ENCODE measurements at regions not wholly inside any gene's neighbourhood (a gene's known extent, or its start where the extent isn't known, plus 50 kb on each side); places are given as distances from the start of the nearest gene placed in this dataset.

GRCh38 chr14:97699026-97699425 is 901.8 kb downstream of the VRK1 start:
- no peak overlapping the region for H3K4me3 ChIP-seq (ENCODE audit: low read depth in 1 of 5, low read length in 5 of 5)

DNA sequence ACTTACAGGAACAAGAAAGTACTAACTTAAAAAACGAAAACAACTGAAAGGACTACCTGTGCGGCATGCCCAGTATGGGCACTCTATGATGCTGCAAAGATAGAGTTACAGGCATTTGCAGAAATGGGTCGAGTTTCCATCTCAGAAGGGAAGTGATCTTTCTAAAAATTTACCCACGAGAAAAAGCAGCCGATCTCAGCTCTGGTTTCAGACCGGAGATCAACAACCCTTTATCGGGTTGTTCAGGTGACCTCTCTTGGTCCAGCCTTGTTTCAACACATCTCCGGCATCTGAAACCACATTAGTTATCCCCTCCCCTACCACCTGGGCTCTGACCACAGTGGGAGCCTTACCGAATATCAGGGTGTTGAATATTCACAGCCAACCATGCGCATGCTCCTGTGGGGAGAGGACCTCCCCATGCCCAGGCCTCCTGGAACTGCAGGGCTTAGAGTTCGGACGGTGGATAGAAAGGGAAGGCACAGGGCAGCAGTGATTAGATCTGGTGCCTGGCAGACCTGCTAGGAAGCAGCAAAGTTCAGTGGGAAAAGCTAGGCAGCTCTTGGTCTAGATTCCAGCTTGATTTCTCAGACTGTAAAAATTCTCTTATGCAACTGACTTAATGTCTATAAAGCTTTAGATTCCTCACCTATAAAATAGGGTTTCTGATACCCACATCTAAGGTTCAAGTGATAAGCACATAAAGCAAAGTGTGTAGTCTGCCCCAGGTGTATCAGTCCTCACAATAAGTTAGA is 906.0 kb downstream of the VRK1 start:
- Histone ChIP-seq H3K36me3 (ENCODE audit: control insufficient read depth in 5 of 5, insufficient read depth in 5 of 5, low read length in 5 of 5) (no peaks in the 10 kb centered on the region), H3K4me3 (ENCODE audit: low read depth in 1 of 5, low read length in 5 of 5) (no peak overlapping the region), H3K9me3 (ENCODE audit: control insufficient read depth in 5 of 5, low read length in 5 of 5) (no peaks in the 10 kb centered on the region), H3K27me3 (ENCODE audit: control insufficient read depth in 5 of 5, insufficient read depth in 4 of 5, low read length in 5 of 5) (no peaks in the 10 kb centered on the region), H3K27ac (ENCODE audit: low read depth, low read length) (no peak overlapping the region), H3K4me1 (ENCODE audit: control insufficient read depth in 5 of 5, insufficient read depth in 5 of 5, low read length in 5 of 5) (peaks cover 0 to 4% (median 0%) of the 10 kb centered on the region in 5 donors), H3K9ac (ENCODE audit: low read length in 5 of 5) (no peak overlapping the region)

More at GRCh38 chr14:97699026-97699425, 901.8 kb downstream of the VRK1 start:
- no peaks in the 10 kb centered on the region for H3K9me3 ChIP-seq (ENCODE audit: control insufficient read depth in 5 of 5, low read length in 5 of 5)
- H3K4me1 ChIP-seq (ENCODE audit: control insufficient read depth in 5 of 5, insufficient read depth in 5 of 5, low read length in 5 of 5): no peaks in the 10 kb centered on the region
- H3K36me3 ChIP-seq (ENCODE audit: control insufficient read depth in 5 of 5, insufficient read depth in 5 of 5, low read length in 5 of 5): no peaks in the 10 kb centered on the region
- no peaks in the 10 kb centered on the region for H3K27me3 ChIP-seq (ENCODE audit: control insufficient read depth in 5 of 5, insufficient read depth in 4 of 5, low read length in 5 of 5)
- no peak overlapping the region for H3K9ac ChIP-seq (ENCODE audit: low read length in 5 of 5)
- H3K27ac ChIP-seq (ENCODE audit: low read depth, low read length): no peak overlapping the region

DNA sequence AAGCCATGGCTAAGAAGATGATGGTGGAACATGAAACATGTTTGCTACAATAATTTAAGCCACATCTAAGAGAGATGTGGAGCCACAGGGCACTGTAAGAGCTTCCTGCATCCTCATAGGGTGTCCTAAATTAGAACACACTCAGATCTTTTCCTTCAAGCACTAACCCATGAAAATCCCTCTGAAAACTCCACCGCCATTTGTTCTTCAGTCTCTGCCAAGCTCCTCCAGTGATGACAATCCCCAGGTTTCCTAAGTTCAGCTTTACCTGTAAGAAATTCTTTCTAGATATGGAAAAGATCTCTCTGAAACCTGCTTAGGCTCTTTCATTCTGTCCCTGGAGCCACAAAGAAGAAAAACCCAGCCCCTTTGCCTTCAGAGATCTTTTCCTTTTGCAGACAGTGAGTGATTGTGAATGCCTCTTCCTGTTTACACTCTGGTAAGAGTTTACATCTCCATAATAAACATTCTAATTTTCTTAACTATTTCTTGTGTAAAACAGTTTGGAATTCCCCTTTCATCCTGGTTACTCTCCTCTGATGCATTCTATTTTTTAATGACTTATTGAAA is 907.2 kb downstream of the VRK1 start:
- H3K9me3 ChIP-seq (ENCODE audit: control insufficient read depth in 5 of 5, low read length in 5 of 5): no peaks in the 10 kb centered on the region
- no peak overlapping the region for H3K27ac ChIP-seq (ENCODE audit: low read depth, low read length)
- no peak overlapping the region for H3K4me3 ChIP-seq (ENCODE audit: low read depth in 1 of 5, low read length in 5 of 5)
- H3K36me3 ChIP-seq (ENCODE audit: control insufficient read depth in 5 of 5, insufficient read depth in 5 of 5, low read length in 5 of 5): no peaks in the 10 kb centered on the region
- no peak overlapping the region for H3K9ac ChIP-seq (ENCODE audit: low read length in 5 of 5)
- peaks cover 0 to 4% (median 0%) of the 10 kb centered on the region in 5 donors for H3K4me1 ChIP-seq (ENCODE audit: control insufficient read depth in 5 of 5, insufficient read depth in 5 of 5, low read length in 5 of 5)
- no peaks in the 10 kb centered on the region for H3K27me3 ChIP-seq (ENCODE audit: control insufficient read depth in 5 of 5, insufficient read depth in 4 of 5, low read length in 5 of 5)

DNA sequence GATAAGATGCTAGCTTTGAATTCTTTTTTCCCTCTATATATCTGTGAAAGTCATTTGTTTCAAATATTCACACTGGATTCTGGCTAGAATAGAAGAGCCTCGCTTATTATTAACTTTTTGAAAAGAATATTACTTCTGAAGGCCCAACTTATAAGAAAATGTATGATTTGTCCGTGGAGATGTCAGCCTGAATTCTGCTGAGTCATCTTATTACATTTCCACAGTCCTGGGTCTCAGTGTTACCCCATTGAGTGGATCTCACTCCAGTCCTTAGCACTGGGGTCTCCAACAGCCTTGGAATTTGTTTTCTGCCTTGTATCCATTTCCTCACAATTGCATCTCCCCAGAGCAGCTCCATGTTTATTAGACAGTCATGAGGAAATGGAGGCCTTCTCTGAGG is 907.9 kb downstream of the VRK1 start:
- no peaks in the 10 kb centered on the region for H3K9me3 ChIP-seq (ENCODE audit: control insufficient read depth in 5 of 5, low read length in 5 of 5)
- no peaks in the 10 kb centered on the region for H3K36me3 ChIP-seq (ENCODE audit: control insufficient read depth in 5 of 5, insufficient read depth in 5 of 5, low read length in 5 of 5)
- H3K27me3 ChIP-seq (ENCODE audit: control insufficient read depth in 5 of 5, insufficient read depth in 4 of 5, low read length in 5 of 5): no peaks in the 10 kb centered on the region
- no peak overlapping the region for H3K27ac ChIP-seq (ENCODE audit: low read depth, low read length)
- no peak overlapping the region for H3K4me3 ChIP-seq (ENCODE audit: low read depth in 1 of 5, low read length in 5 of 5)
- peaks cover 0 to 4% (median 0%) of the 10 kb centered on the region in 5 donors for H3K4me1 ChIP-seq (ENCODE audit: control insufficient read depth in 5 of 5, insufficient read depth in 5 of 5, low read length in 5 of 5)
- no peak overlapping the region for H3K9ac ChIP-seq (ENCODE audit: low read length in 5 of 5)

DNA sequence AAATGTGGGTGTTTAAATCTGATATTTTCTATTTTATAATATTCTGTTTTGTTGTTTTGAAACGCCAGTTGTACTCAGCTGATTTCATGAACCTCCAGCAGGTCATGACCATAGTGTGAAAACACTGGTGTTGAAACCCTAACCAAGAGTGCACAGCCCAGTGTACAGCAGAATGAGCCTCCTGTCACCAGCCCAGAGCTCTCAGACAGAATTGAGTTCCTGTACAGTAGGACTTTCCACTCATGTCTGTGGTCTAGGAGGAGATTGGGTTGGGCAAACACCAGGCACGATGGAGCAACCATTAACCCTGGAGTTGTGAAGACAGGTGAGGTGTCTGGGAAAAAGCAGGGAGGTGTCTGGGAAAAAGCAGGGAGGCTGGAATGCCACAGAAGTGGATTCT is 908.8 kb downstream of the VRK1 start:
- Histone ChIP-seq H3K9me3 (ENCODE audit: control insufficient read depth in 5 of 5, low read length in 5 of 5) (no peaks in the 10 kb centered on the region), H3K4me1 (ENCODE audit: control insufficient read depth in 5 of 5, insufficient read depth in 5 of 5, low read length in 5 of 5) (peaks cover 0 to 4% (median 0%) of the 10 kb centered on the region in 5 donors), H3K27ac (ENCODE audit: low read depth, low read length) (no peak overlapping the region)

DNA sequence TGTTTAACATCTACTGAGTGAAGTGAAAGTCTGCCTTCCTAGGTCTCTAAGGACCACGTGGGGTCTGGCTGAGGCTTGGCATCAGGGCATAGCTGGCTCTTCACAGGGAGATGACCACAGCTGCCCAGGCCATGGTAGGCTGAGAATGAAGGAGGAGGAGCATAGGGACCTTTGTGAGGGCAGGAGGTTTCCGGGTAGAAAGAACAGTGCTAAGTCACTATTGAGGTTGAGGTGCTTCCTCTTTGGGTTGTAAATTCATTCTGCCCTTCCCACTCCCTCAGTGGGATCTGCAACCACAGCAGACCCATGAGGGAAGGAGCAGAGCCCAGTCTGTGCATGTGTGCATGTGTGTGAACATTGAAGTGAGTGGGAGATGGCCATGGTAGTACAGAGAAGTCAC is 909.6 kb downstream of the VRK1 start:
- Histone ChIP-seq H3K4me3 (ENCODE audit: low read depth in 1 of 5, low read length in 5 of 5) (no peak overlapping the region), H3K27ac (ENCODE audit: low read depth, low read length) (no peak overlapping the region), H3K4me1 (ENCODE audit: control insufficient read depth in 5 of 5, insufficient read depth in 5 of 5, low read length in 5 of 5) (peaks cover 0 to 4% (median 0%) of the 10 kb centered on the region in 5 donors), H3K27me3 (ENCODE audit: control insufficient read depth in 5 of 5, insufficient read depth in 4 of 5, low read length in 5 of 5) (no peaks in the 10 kb centered on the region), H3K9me3 (ENCODE audit: control insufficient read depth in 5 of 5, low read length in 5 of 5) (no peaks in the 10 kb centered on the region), H3K36me3 (ENCODE audit: control insufficient read depth in 5 of 5, insufficient read depth in 5 of 5, low read length in 5 of 5) (no peaks in the 10 kb centered on the region), H3K9ac (ENCODE audit: low read length in 5 of 5) (no peak overlapping the region)

More for the DNA sequence above, 908.8 kb downstream of the VRK1 start:
- H3K27me3 ChIP-seq (ENCODE audit: control insufficient read depth in 5 of 5, insufficient read depth in 4 of 5, low read length in 5 of 5): no peaks in the 10 kb centered on the region
- H3K36me3 ChIP-seq (ENCODE audit: control insufficient read depth in 5 of 5, insufficient read depth in 5 of 5, low read length in 5 of 5): no peaks in the 10 kb centered on the region
- H3K9ac ChIP-seq (ENCODE audit: low read length in 5 of 5): no peak overlapping the region
- no peak overlapping the region for H3K4me3 ChIP-seq (ENCODE audit: low read depth in 1 of 5, low read length in 5 of 5)

DNA sequence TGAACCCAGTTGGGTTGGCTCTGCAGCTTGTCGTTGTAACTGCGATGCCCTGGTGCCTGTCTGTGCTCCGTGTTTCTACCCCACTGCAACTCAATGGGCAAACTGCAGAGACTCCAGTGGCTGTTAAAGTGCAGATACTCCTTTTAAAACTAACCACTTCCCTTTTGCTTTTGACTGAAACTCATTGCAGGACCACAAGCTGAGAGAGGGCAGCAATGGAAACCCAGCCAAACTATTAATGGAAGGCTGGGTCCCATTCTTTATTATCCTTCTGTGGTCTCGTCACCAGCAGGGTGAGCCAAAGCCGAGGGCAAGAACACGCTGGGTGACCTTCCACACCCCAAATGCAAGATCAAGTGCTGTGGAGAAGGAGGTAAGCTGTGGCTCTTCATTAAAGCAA is 910.4 kb downstream of the VRK1 start:
- no peaks in the 10 kb centered on the region for H3K36me3 ChIP-seq (ENCODE audit: control insufficient read depth in 5 of 5, insufficient read depth in 5 of 5, low read length in 5 of 5)
- H3K9ac ChIP-seq (ENCODE audit: low read length in 5 of 5): no peak overlapping the region
- H3K27me3 ChIP-seq (ENCODE audit: control insufficient read depth in 5 of 5, insufficient read depth in 4 of 5, low read length in 5 of 5): no peaks in the 10 kb centered on the region
- H3K27ac ChIP-seq (ENCODE audit: low read depth, low read length): no peak overlapping the region
- no peak overlapping the region for H3K4me3 ChIP-seq (ENCODE audit: low read depth in 1 of 5, low read length in 5 of 5)
- peaks cover 0 to 4% (median 0%) of the 10 kb centered on the region in 5 donors for H3K4me1 ChIP-seq (ENCODE audit: control insufficient read depth in 5 of 5, insufficient read depth in 5 of 5, low read length in 5 of 5)
- no peaks in the 10 kb centered on the region for H3K9me3 ChIP-seq (ENCODE audit: control insufficient read depth in 5 of 5, low read length in 5 of 5)

- no peaks in the 10 kb centered on the region for H3K27me3 ChIP-seq (ENCODE audit: control insufficient read depth in 5 of 5, insufficient read depth in 4 of 5, low read length in 5 of 5)
- no peak overlapping the region for H3K27ac ChIP-seq (ENCODE audit: low read depth, low read length)
- peaks cover 0 to 4% (median 0%) of the 10 kb centered on the region in 5 donors for H3K4me1 ChIP-seq (ENCODE audit: control insufficient read depth in 5 of 5, insufficient read depth in 5 of 5, low read length in 5 of 5)
- no peaks in the 10 kb centered on the region for H3K9me3 ChIP-seq (ENCODE audit: control insufficient read depth in 5 of 5, low read length in 5 of 5)
- H3K36me3 ChIP-seq (ENCODE audit: control insufficient read depth in 5 of 5, insufficient read depth in 5 of 5, low read length in 5 of 5): no peaks in the 10 kb centered on the region
- no peak overlapping the region for H3K4me3 ChIP-seq (ENCODE audit: low read depth in 1 of 5, low read length in 5 of 5)
- no peak overlapping the region for H3K9ac ChIP-seq (ENCODE audit: low read length in 5 of 5)
These were observed 912.4 kb downstream of the VRK1 start for GRCh38 chr14:97709552-97709951.

DNA sequence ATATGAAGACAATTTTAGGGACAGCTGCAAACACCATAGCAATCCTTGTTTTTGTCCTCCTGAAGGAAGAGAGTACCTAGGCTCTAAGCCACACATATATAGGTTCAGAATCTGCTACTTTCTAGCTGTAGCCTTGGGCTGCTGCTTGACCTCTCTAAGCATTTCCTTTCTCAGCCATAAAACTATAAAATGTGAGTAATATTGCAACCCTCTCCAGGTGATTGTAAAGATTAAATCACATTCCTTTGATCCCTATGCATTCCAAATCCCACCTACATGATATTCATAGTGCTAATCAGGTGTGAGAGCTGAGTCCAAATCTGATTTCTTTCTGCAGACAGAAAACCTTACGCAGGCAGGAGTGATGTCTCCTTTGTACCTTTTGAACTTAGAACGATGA is 913.5 kb downstream of the VRK1 start:
- Histone ChIP-seq H3K27ac (ENCODE audit: low read depth, low read length) (no peak overlapping the region), H3K27me3 (ENCODE audit: control insufficient read depth in 5 of 5, insufficient read depth in 4 of 5, low read length in 5 of 5) (no peaks in the 10 kb centered on the region), H3K4me3 (ENCODE audit: low read depth in 1 of 5, low read length in 5 of 5) (no peak overlapping the region), H3K9ac (ENCODE audit: low read length in 5 of 5) (no peak overlapping the region), H3K4me1 (ENCODE audit: control insufficient read depth in 5 of 5, insufficient read depth in 5 of 5, low read length in 5 of 5) (peaks cover 0 to 4% (median 0%) of the 10 kb centered on the region in 5 donors), H3K36me3 (ENCODE audit: control insufficient read depth in 5 of 5, insufficient read depth in 5 of 5, low read length in 5 of 5) (no peaks in the 10 kb centered on the region), H3K9me3 (ENCODE audit: control insufficient read depth in 5 of 5, low read length in 5 of 5) (no peaks in the 10 kb centered on the region)

GRCh38 chr14:97712471-97712870 is 915.3 kb downstream of the VRK1 start:
- H3K4me1 ChIP-seq (ENCODE audit: control insufficient read depth in 5 of 5, insufficient read depth in 5 of 5, low read length in 5 of 5): no peaks in the 10 kb centered on the region
- H3K27me3 ChIP-seq (ENCODE audit: control insufficient read depth in 5 of 5, insufficient read depth in 4 of 5, low read length in 5 of 5): no peaks in the 10 kb centered on the region
- H3K4me3 ChIP-seq (ENCODE audit: low read depth in 1 of 5, low read length in 5 of 5): no peak overlapping the region
- no peaks in the 10 kb centered on the region for H3K9me3 ChIP-seq (ENCODE audit: control insufficient read depth in 5 of 5, low read length in 5 of 5)
- no peak overlapping the region for H3K27ac ChIP-seq (ENCODE audit: low read depth, low read length)
- no peaks in the 10 kb centered on the region for H3K36me3 ChIP-seq (ENCODE audit: control insufficient read depth in 5 of 5, insufficient read depth in 5 of 5, low read length in 5 of 5)
- H3K9ac ChIP-seq (ENCODE audit: low read length in 5 of 5): no peak overlapping the region

Data from subcutaneous abdominal adipose tissue (tissue), 5 donors.